COLO668 (cell line): ENCODE measurements at regions not wholly inside any gene's neighbourhood (a gene's known extent, or its start where the extent isn't known, plus 50 kb on each side); places are given as distances from the start of the nearest gene placed in this dataset.

Experiments
- DNase-seq: peaks from one replicate; lab custom pipeline; 2025; ENCODE audit not compliant: unreplicated experiment; lab: John Stamatoyannopoulos, UW

DNA sequence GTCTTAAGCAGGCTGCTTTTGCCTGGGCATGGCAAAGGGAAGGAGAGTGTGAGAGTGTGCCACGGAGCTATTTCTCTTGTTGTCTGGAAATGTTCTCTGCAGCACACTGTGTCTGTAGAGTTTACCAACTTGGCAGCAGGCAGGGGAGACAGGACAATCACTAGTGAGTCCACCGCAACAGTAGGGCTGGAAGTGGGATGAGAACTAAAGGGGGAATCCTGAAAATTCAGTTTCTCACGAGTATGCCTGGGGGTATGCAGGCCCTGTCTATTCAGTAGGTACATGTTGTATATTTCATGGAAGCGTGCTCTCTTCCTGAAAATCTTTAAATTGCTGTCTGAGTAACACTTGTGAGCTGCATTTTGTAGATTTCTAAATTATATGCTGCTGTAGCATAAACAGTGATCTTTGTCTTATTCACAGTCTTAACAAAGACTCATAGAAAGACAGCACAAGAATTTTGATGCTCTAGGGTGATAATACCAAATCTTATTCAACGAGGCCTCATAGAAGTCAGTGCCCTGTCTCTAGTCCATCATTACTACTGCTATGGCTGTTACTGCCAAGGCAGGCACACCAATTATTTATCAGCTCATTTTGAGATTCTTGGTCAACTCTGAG is 200.4 kb upstream of the LEF1 start:
- DNase-seq: no peak

DNA sequence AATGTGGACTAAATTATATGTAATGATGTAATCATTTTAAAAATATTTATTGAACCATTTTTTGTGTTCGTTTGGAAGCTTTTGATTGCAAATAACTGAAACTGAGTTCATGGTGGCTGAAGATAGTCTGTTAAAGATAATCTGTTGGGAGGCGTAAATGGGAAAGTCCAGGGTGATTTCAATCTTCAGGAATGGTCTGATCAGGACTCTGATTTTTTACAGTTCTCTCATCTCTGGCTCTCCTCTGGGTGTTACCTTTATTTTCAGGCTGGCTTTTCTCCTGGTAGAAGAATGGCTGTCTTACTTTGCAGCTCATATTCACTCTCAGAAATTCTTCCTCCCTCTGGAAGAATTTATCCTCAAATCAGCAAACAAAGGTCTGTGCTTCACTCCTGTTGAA is 199.0 kb upstream of the LEF1 start:
- DNase-seq: no peak

DNA sequence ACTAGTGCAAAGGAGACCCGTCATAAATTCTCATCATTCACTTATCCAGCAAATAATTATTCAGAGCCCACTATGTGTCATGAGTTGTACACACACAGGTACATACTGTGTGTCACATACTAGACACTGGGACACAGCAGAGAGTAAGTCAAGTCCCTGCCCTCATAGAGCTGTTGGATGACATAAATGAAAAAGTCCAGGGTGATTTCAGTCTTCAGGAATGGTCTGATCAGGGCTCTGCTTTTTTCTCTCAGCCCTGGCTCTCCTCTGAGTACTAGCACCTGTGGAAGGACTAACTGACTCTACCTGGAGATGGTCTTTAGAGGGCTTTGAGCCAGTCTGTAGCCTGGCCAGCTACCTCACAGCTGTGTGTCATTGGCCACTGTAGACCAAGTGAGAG is 198.0 kb upstream of the LEF1 start:
- no peak for DNase-seq

DNA sequence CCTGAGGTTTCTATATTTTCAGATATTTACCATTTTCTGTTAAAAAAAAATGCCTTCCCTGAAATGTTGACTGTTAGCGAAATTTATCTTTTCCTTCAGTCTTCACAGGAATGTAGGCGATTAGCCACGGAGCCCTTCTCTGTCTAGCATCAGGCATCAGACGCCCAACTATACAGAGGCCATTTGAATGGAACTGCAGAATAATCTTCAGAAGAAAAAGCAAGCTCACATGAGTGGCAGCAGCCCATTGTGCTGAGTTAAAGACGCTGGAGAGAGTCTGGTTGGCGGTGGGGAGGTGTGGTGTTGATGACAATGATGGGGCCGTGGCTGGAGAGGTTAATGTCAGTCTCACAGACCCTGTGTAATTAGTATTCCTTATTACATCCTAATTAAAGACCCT is 196.8 kb upstream of the LEF1 start:
- DNase-seq: no peak

DNA sequence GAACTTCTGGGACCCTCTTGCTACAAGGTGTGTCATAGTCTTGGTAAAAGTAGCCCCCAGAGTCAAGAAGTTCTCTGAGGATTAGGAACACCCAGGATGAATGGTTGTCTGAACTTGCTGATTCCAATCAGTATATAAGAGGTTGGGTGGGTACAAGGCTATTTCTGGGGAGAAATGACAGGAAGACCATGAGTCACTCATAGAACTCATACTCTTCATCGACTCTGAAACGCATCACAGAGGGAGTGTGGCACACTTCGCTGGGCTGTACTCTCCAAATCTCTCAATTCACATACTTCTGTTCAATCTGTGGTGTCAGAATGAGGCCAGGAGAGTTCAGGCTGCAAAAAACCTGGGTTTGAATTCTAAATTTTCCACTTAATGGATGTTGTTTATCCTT is 193.2 kb upstream of the LEF1 start:
- no peak for DNase-seq

DNA sequence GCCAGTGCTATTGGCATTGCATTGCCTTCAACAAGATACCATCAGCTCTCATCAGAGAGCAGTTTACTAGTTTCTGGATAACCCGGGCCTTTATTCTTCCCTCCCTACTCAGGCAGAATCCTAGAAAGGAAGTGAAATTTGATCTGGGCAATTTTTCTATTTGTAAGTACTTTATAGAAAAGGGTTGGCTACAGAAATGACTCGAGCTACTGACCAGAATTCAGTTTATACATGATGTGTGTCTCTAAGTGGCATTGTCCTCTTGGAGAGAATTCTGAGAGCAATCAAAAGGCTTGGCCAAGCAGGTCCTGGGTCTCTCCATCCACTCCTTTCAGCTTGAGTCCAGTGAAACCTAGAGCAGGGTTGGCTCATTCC is 192.7 kb upstream of the LEF1 start:
- no peak for DNase-seq

DNA sequence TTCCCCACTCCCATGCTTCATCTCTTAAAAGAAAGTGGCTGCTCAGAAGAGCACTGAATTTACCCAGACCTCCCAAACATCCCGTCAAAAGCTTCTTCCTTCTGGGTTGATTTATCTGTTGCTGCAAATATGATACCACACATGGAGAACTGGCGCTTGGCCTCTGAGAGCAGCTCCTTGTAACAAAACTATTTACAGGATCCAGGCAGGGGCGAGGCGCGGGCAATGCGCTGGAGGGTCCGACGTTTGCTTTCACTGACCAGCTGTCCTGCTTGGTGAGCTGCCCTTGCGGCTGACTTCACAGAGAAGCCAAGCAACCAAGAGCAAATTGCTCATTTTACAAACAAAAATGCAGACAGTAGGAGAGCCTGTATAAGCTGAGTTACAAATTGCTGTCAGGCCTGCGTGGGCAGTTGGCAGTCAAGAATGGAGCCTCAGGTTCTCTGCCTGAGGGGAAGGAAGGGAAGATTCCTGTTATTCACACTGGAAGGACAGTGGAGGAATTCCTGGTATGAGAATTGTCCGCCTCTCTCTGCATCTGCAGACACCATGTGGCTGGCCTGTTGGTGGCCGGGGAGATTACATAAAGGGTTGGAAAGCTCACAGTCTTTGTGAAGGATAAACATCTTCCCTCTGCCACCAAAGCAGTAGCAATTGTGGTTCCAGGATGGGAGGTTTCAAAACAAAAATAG is 192.2 kb upstream of the LEF1 start:
- no peak for DNase-seq

DNA sequence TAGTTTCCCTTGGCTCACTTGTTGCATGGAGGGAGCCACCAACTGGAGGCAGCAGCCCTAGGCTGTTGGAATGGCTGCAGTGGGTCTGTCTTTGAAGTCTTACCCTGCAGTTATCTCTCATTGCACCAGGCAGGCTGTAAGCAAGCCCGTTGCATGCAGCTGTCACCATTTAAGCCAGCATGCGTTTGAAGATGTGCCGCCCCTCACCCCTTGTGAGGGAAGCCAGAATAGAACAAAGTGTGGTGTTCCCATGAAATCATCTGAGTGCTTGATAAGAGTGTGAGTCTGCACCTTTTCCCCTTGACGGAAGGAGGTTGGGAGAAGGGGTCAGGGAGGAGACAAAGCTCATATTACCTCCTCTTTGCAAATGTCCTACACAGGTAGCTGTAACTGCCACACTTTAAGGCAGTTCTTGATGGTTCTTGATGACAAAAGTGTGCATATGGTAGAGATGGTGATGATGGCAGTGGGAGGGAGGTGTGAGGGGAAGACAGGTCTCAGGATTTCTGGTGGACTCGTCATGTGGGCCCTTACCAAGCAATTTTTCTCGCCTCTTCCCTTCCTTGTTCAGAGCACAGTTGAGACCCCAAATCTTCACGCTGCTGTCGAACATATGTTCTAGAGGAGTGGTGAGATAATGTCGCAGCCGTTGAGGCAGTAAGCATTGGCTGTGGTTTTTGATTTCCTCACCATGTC is 191.4 kb upstream of the LEF1 start:
- no peak for DNase-seq

DNA sequence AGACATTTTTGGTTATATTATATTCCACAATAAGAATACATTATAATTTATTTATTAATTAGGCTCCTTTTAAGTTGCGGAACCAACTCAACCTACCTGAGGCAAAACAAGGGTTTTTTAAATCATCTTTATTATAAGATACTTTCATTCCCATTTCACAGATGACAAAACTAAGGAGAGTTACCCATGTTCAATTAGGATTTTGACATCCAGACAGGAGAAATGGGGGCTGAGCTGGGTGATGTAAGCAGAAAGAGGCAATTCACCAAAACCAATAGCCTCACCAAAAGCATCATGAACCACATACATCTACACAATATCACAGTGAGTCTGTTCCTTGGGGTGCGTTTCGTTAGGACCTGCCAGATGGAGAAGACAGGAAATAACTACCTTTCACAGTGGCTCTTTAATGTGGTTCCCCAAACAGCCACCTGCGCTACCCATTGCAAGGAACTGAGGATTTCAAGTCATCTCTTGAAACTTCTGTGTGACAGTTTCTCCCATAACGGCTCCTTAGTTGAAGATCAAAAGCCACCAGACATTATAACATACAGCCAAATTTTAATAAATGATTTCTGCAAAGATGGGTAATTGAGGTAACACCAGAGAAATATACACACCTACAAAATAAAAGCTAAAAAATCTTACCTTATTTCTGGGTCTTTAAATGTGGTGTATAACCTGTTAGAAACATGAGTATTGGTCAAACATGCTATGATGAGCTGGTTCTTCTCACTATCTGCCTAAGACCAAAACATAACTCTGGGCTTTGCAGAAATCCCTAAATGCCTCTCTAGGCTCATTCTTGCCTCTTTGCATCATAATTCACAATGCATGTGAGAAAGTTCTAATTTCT is 190.6 kb upstream of the LEF1 start:
- no peak for DNase-seq

DNA sequence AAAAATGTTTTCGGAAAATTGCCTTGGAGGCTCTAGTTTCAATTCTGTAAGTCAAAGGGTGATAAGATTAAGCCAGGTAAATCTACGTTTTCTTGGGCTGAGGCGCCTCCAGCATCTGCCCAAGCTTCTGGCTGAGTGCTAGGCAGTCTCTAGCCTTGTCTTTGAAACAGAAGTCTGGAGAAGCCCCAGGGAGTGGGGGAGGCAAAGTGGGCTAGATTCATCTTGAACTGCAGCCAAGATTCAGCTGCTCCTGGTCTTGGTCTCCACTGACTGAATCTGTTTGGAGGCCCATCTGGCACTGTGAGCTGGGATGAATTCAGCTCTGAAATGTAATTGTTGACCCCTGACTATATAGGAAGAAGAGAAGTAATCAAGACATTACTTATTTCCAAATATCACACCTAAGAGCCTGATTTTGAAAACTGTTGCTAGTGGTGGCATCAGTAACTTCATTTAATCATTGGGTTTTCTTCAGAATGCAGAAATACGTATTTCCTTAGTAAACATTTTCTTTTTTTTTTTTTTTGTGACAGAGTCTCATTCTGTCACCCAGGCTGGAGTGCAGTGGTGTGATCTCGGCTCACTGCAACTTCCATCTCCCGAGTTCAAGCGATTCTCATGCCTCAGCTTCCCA is 187.3 kb upstream of the LEF1 start:
- DNase-seq: no peak

DNA sequence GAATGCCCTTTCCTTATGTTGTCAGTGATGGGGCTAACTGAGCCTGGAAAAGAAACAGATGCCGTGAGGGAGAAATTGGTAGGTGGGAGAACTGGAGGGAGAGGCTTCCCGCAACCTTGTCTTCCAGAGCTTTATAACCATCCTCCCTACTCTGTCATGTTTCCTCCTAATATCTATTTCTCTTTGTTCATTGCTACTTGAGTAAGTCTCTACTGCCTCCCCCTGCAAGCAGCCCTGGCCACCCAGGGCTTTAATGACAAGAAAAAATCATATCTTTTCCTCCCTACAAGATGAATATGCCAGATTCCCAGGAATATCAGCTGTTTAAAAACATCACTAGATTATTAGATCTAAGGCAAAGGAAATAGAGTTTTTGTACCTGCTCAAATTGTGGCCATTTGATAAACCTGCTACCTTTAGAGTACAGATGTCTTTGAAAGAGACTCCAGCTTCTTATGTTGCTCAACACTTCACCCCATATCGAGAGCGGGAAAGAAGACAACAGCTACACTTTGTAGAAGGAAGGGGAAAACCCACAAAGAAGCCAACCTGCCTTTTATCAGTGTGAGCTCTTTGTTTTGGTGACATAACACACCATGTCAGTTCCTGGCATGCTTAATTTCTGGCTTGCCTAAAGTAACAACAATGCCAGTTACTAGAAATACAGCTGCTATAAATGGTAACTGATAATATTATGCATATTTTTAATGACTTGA is 186.6 kb upstream of the LEF1 start:
- DNase-seq: no peak

DNA sequence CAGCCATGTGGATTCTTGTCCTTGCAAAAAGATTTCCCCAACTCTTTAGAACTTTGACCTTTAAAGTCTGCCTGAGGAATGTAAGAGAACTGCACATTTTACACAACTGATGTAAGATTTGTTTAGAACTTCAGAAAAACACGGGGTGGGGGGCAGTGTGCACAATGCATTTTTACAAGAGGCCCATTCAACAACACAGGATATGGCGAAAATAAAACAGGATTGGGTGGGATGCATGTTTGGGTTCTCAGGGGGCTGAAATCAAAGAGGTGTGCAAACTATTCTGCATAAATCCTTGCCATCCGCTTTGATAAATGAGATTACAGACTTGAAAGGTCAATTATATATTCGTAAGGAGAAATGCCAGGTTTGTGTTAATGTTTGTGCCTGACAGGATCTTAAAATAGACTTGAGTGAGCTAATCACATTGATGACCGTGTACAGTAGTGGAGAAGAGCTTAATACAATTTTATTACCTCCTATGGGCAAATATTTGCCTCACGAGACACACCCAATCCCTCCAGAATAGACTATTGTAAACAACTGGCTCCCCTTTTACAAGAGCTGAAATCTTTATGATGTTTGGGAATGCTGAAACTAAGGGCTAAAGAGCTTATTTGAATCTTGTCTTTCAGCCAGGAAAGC is 184.1 kb upstream of the LEF1 start:
- DNase-seq: no peak

DNA sequence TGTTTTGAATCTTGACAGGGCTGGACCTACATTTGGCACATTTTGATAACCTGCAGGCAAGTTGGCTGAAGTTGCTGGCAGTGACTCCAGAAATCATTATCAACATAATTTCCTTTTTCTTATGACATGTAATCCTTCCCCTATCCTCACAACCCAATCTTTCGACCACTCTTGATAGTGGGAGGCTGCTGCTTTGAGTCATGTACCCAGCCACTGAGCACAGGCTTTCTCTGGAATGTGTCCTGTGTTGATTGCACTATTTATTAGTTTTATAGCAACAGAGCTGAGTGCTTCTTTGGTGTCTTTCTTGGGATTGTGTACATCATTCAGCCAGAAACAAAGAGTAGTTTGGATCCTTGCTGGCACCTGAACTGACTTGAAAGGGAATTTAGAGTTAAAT is 183.1 kb upstream of the LEF1 start:
- no peak for DNase-seq

DNA sequence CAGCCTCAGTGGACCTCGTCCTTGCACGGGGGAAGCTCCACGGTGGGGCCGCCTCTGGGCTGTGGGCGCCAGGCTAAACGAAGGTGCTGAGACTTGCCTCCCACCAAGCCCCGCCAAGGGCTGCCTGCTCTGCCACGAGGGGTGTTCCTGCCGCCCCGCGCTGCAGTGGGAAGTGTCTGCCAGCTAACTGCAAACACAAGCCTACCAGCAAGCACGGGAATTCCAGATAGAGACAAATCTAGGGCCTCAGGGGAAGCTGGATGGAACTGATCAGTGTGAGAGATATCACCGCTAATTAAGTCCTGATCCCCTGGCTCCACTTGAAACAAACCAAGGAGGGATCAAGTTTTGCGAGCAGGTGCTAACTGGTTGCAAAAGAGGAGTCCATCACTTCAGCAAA is 181.6 kb upstream of the LEF1 start:
- DNase-seq: no peak

DNA sequence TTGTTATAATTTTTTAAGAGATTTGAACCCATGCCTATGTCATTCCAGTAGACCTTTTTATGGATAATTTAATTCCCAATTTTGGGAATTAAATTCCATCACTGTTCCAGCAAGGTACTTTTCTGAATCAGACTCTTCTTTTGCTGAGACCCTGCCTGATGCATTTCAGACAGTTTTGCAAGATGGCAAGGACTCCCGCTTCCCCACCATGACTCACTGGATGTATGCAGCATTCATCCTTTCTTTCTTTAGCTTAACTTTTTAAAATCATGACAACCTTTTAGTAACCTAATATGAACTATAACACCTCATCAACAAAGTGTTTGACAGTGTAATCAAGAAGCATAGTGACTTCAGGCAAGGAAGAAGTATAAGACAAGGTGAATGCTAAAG is 178.1 kb upstream of the LEF1 start:
- no peak for DNase-seq

DNA sequence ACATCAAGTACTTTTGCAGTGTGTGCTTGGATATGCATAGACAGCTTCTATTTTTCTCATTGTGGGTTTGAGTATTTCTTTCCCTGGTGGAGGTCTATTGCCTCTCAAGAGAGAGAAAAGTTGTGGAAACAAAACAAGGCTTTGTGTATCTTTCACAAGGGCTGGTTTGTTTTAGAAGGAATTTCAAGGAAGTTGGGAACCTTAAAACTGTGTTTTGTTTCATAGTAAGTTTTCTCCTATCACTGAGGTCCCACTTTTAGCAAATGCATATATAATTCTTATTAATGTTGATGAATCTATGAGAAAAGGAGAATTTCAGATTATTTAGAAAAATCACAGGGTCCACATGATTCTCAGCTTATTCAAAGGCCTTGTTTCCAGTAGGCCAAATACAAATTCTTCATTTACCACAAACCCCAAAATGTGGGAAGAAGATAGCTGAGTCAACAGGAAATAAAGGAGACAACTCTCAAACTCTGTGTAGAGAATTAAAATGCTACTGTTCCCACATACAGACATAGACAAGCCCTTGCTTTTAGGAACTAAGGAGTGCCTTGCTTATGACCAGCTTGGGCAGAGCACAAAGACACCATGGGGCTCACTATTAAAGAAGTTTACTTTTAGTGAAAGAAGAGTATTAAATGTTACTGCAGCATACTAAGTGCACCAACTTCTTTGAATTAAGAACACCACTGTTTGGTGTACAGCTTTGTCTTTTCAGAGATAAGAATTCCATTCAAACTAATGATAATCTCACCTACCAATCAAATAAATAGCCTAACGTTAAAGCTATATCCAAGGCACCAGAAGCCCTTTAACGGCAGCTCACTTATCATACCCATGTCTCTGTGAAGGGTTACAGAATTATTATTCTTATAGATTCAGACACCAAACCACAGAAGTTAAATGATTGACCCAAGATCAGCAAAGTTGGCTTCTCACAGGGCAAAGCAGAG is 177.4 kb upstream of the LEF1 start:
- DNase-seq: no peak

DNA sequence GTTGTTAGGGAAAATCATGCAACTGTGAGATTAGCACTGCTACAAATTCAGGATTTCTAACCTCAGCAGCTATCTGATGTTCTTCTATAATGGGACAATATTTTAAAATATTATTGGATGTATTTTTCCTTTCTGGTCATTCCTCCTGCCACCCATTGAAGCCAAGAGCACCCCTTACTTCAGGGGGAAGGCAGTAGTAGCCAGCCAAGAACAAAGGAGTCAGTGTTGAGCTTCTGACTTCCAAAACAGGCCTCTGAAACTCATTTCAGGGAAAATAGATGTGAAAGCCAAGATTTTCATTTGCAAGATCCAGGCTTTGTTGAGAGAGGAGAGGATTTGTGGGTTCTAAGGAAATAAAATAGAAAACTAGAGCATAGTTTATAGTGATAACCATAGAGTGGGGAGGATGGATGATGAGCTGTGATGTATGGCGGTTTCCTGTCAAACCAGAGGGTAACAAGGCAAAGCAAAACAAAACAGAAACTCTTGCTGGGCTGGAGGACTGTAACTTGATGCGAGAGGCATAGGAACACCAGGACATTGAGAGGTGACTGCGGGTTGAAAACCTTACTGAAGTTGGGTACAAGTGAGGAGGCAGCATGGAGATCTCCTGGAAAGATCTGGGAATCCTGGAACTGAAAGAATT is 173.7 kb upstream of the LEF1 start:
- DNase-seq: no peak

DNA sequence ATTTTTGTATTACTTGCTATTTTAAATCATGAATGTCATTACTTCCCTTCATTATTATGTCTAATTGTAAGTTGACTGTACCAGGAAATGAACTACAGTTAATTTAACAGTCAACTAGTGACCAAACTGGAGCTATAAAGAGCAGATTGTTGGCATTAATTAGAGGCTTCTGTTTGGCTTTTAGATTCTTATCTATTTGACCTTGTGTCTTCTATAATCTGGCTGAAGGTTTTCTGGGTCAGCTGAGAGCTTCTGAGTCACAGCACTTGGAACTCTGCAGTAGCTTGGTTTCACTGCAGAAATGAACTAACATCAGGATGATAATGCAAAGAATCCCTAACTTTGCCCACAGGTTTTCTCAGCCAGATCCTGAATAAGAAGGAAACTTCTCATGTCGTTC is 169.2 kb upstream of the LEF1 start:
- no peak for DNase-seq

DNA sequence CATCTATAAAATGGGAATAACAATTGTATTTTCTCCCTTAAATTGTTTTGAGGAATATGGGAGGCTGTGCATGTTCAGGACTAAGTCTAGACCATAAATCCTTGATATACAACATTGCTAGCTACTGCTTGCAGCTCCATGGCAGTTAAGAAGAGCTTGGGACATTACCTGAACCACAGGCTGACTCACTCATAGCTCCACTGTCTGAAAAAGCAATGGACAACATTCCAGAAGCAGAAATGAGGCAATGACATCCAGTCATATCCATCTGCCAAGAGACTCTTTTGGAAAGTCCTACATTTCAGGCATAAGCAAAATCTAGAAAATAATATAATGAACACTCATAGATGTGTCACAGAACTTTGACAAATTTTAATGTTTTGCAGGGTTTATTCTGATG is 167.3 kb upstream of the LEF1 start:
- DNase-seq: no peak
